Stimulated activated CD8-positive, alpha-beta memory T cell treated with anti-CD3 and anti-CD28 coated beads, Interleukin-7, amount 100 ng/mL, for 4 hours (primary cell): ENCODE measurements at regions not wholly inside any gene's neighbourhood (a gene's known extent, or its start where the extent isn't known, plus 50 kb on each side); places are given as distances from the start of the nearest gene placed in this dataset.
"Not testable (repeated sequence)": the region's sequence is repeated elsewhere in the genome, so short reads cannot be mapped to it uniquely, and the experiment has no call there.

Experiments used
- DNase-seq, 2 donors: peaks; one replicate each; pipeline ENCODE4 v3.0.0-alpha.2; 2020; ENCODE audit warnings: low read depth in 2 of 2

- DNase-seq, result no peak
These were observed 97.0 kb downstream of the DRD1 start for GRCh38 chr5:175347027-175347426.

- no peak for DNase-seq
These were observed 99.4 kb downstream of the DRD1 start for GRCh38 chr5:175344331-175345195.

- DNase-seq, result no peak
These were observed 100.7 kb downstream of the DRD1 start for GRCh38 chr5:175343308-175343707.

- DNase-seq, result no peak
These were observed 103.8 kb downstream of the DRD1 start for GRCh38 chr5:175340180-175340579.

GRCh38 chr5:175337680-175338079, 106.3 kb downstream of the DRD1 start:
- DNase-seq, result no peak

GRCh38 chr5:175336781-175337180, 107.2 kb downstream of the DRD1 start:
- DNase-seq, result no peak

GRCh38 chr5:175335691-175336090, 108.3 kb downstream of the DRD1 start:
- no peak for DNase-seq

- not testable (repeated sequence) for DNase-seq
These were observed 112.6 kb downstream of the DRD1 start for GRCh38 chr5:175331173-175332036.

GRCh38 chr5:175329976-175330375, 114.0 kb downstream of the DRD1 start:
- no peak for DNase-seq

GRCh38 chr5:175328687-175329086, 115.3 kb downstream of the DRD1 start:
- DNase-seq, result no peak

GRCh38 chr5:175328176-175328575, 115.8 kb downstream of the DRD1 start:
- DNase-seq, result no peak

- DNase-seq, result no peak
These were observed 118.3 kb downstream of the DRD1 start for GRCh38 chr5:175325681-175326080.

GRCh38 chr5:175321927-175322532, 122.0 kb downstream of the DRD1 start:
- no peak for DNase-seq

GRCh38 chr5:175319199-175319598, 124.8 kb downstream of the DRD1 start:
- no peak for DNase-seq

GRCh38 chr5:175317872-175318271, 126.1 kb downstream of the DRD1 start:
- DNase-seq, result no peak

- DNase-seq, result no peak
These were observed 134.7 kb downstream of the DRD1 start for GRCh38 chr5:175309218-175309810.

GRCh38 chr5:175308701-175309100, 135.3 kb downstream of the DRD1 start:
- no peak for DNase-seq

GRCh38 chr5:175306381-175306780, 137.6 kb downstream of the DRD1 start:
- no peak for DNase-seq

GRCh38 chr5:175305251-175305650, 138.7 kb downstream of the DRD1 start:
- no peak for DNase-seq

GRCh38 chr5:175290379-175290778, 153.6 kb downstream of the DRD1 start:
- DNase-seq, result no peak

- no peak for DNase-seq
These were observed 155.8 kb downstream of the DRD1 start for GRCh38 chr5:175288048-175288621.

- no peak for DNase-seq
These were observed 157.0 kb downstream of the DRD1 start for GRCh38 chr5:175286981-175287380.
